Adrenal gland (tissue), 9 donors: ENCODE measurements at regions not wholly inside any gene's neighbourhood (a gene's known extent, or its start where the extent isn't known, plus 50 kb on each side); places are given as distances from the start of the nearest gene placed in this dataset.
"Not testable (repeated sequence)": the region's sequence is repeated elsewhere in the genome, so short reads cannot be mapped to it uniquely, and the experiment has no call there.

Experiments used
- DNase-seq, 7 donors: peaks; one replicate each; pipeline ENCODE4 v3.0.0-alpha.2; 2019 to 2020
- H3K27ac ChIP-seq, 5 donors: fragments of 200-600 bp; sonication (generic) in 4 of 5; 1 replicate in 3 of 5; 2 replicates in 2 of 5; pipeline versions ENCODE4 v1.5.1 to v1.8.0; 2016 to 2020; ENCODE audit warnings: mild to moderate bottlenecking in 1 of 5
- H3K27me3 ChIP-seq: fragments of 200-600 bp; 2 replicates; pipeline ENCODE4 v1.8.0; 2021
- H3K36me3 ChIP-seq, 2 donors: fragments of 200-600 bp; replicated peaks in 1 of 2; 1 replicate in 1 of 2; 2 replicates in 1 of 2; pipeline versions ENCODE4 v1.5.1 to v1.8.0; 2018 to 2022
- H3K4me1 ChIP-seq, 2 donors: fragments of 200-600 bp; replicated peaks in 1 of 2; 1 replicate in 1 of 2; 2 replicates in 1 of 2; pipeline versions ENCODE4 v1.5.1 to v1.8.0; 2018 to 2021
- H3K4me3 ChIP-seq, 4 donors: fragments of 200-600 bp; sonication (generic) in 3 of 4; one replicate each; pipeline ENCODE4 v1.5.1; 2016 to 2018
- H3K9me3 ChIP-seq, 3 donors: fragments of 200-600 bp; sonication (generic) in 1 of 3; replicated peaks in 1 of 3; 1 replicate in 2 of 3; 2 replicates in 1 of 3; pipeline versions ENCODE4 v1.5.1 to v1.8.0; 2016 to 2021
- POLR2A ChIP-seq, 2 donors: fragments of 450-650 bp; IDR thresholded peaks; one replicate each; pipeline ENCODE4 v1.6.1; 2017; ENCODE audit warnings: antibody characterized with exemption in 2 of 2, mild to moderate bottlenecking in 2 of 2, moderate library complexity in 1 of 2
- WGBS, 4 donors: extraction: QIAGEN DNeasy Blood & Tissue Kit in 2 of 4; methylation state at CpG; one replicate each; pipeline versions ENCODE4 v1.1.5 to v1.1.7; 2013 to 2017; 5-methylcytosine and 5-hydroxymethylcytosine counted together
- intact Hi-C, 2 donors: fragments of 100-400 bp; cut with DNase I; formaldehyde crosslinking; loops; one replicate each; pipeline versions ENCODE4 v1.14.1 to v1.15.0; 2022 to 2023
- TF ChIP-seq, protein P1 (sequence below), 6 experiments: fragments of 450-650 bp in 4 of 6; fragments of 200-600 bp in 2 of 6; sonication (generic) in 1 of 6; IDR thresholded peaks; 1 replicate in 5 of 6; 2 replicates in 1 of 6; pipeline versions ENCODE4 v1.5.1 to v1.8.0; 2016 to 2021; ENCODE audit warnings: antibody characterized with exemption in 6 of 6, mild to moderate bottlenecking in 2 of 6, moderate library complexity in 1 of 6
- donor health status: healthy with polysubstance abuse.
- donor health status: Bipolar disorder and iron deficiency.
- donor health status: DM: yes; HTN: yes; CAD: no.
- donor health status: DM: no; HTN: no; CAD: no.
- donor health status: DM: no; HTN: no; CAD: no.

DNA sequence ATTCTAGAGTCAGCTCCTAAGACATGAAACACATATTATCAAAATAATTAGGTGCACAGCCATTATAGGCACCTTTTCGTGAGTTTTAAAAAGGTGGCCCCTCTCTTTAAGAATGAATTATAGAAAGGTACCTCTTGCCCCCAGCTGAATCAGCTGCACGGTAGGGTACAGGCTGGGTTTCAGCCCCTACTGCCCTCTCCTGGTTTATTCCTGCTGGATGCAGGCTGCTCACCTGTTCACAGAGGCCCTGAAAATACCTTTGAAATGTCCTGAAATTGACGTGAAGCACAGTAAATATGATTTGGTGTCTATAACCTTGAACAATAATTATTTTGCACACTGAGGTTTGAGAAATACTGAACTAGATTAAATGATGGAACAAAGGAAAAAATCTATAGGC, 504.8 kb upstream of the SGCD start:
- H3K4me3 ChIP-seq, result no peak overlapping the region
- no peaks in the 10 kb centered on the region for H3K9me3 ChIP-seq
- 46 to 53% (median 49%) methylated on average over 3 of the region's 3 CpGs for WGBS, 4 donors
- intact Hi-C loops, result no loop called here
- H3K27me3 ChIP-seq, result no peaks in the 10 kb centered on the region
- no peaks in the 10 kb centered on the region for H3K36me3 ChIP-seq
- no peaks in the 10 kb centered on the region for H3K4me1 ChIP-seq
- H3K27ac ChIP-seq, result no peak overlapping the region
- DNase-seq, result no peak
- TF ChIP-seq POLR2A (IDR thresholded peaks at IDR 0.05), result no peak
- TF ChIP-seq, protein P1, sequence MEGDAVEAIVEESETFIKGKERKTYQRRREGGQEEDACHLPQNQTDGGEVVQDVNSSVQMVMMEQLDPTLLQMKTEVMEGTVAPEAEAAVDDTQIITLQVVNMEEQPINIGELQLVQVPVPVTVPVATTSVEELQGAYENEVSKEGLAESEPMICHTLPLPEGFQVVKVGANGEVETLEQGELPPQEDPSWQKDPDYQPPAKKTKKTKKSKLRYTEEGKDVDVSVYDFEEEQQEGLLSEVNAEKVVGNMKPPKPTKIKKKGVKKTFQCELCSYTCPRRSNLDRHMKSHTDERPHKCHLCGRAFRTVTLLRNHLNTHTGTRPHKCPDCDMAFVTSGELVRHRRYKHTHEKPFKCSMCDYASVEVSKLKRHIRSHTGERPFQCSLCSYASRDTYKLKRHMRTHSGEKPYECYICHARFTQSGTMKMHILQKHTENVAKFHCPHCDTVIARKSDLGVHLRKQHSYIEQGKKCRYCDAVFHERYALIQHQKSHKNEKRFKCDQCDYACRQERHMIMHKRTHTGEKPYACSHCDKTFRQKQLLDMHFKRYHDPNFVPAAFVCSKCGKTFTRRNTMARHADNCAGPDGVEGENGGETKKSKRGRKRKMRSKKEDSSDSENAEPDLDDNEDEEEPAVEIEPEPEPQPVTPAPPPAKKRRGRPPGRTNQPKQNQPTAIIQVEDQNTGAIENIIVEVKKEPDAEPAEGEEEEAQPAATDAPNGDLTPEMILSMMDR (IDR thresholded peaks at IDR 0.05), result no peak

DNA sequence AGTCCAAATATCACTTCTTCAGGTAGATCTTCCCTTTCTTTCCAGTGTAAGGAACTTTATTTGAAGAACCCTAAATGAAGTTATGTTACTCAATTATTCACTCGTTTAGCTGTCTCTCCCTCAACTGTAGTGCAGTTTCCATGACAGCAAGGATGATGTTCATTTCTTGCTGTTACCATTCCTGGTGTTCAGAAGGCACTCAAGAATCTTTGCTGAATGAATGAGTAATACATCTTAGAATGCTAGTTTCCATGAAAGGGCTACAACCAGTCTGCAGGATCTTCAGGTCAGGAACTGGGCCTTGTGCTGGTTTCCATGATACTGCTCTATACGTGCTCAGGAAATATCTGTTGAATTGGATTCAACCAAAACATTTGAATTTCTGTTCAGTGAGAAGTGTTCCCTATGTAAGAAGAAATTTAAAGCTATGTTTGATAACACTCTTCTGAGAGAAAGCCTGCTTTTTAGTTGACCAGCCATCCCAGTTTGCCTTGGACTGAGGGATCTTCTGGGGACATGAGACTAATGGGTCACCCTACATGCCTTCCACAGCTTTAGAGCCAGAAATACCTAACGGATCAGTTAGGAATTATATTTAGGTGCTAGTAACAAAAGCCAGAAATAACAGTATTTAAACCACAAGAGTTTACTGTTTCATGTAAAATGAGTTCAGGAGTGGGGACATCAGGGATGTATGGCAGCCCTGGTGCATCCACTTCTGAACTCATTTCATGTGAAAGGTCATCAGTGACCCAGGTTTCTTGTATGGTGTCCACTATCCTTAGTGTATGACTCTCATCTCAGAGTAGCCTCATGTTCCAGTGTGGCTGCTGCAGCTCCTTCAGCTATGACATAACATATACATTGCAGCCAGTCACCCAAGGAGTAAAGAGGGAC, 500.1 kb upstream of the SGCD start:
- Histone ChIP-seq H3K27ac (no peak overlapping the region), H3K9me3 (no peaks in the 10 kb centered on the region), H3K4me3 (no peak overlapping the region), H3K36me3 (no peaks in the 10 kb centered on the region), H3K27me3 (no peaks in the 10 kb centered on the region), H3K4me1 (no peaks in the 10 kb centered on the region)
- WGBS, 4 donors, result 67 to 83% (median 77%) methylated on average over 3 of the region's 3 CpGs
- TF ChIP-seq, protein P1 (IDR thresholded peaks at IDR 0.05), result no peak
- no peak for TF ChIP-seq POLR2A (IDR thresholded peaks at IDR 0.05)
- DNase-seq, result no peak
- intact Hi-C loops, result no loop called here

DNA sequence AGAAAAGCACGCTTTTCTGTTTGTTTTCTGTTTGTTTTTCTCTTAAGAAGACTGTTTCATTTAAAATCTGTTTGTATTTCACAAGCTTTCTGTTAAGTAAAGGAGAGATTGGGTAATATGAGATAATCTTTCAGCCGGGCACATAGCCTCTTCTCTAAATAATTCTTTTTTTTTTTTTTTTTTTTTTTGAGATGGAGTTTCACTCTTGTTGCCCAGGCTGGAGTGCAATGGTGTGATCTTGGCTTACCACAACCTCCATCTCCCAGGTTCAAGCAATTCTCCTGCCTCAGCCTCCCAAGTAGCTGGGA, 499.5 kb upstream of the SGCD start:
- H3K27me3 ChIP-seq, H3K36me3 ChIP-seq, H3K4me3 ChIP-seq, DNase-seq, H3K27ac ChIP-seq, intact Hi-C loops, H3K4me1 ChIP-seq, H3K9me3 ChIP-seq: not testable (repeated sequence)
- WGBS, 4 donors, result 82 to 90% (median 86%) methylated on average over 2 of the region's 2 CpGs

DNA sequence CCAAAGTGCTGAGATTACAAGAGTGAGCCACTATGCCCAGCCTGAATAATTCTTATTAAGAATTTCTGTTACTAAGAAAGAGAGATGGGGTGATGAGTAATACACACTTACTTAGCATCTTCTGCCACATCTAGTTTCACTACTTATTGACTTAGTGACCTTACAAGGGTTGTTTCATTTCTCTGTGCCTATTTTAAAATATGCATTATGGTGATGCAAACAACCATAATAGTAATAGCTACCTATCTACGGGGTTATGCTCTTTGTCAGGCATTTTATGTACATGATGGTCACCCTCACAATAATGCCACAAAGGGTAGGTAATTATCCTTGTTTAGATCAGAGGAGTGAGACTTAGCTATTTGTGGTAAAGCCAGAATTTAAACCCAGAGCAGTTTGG, 499.0 kb upstream of the SGCD start:
- Histone ChIP-seq H3K4me3 (no peak overlapping the region), H3K9me3 (no peaks in the 10 kb centered on the region), H3K4me1 (no peaks in the 10 kb centered on the region), H3K36me3 (no peaks in the 10 kb centered on the region), H3K27ac (no peak overlapping the region), H3K27me3 (no peaks in the 10 kb centered on the region)
- intact Hi-C loops, result no loop called here
- WGBS, 4 donors, result 80 to 91% (median 85%) methylated on average over 1 of the region's 1 CpG
- DNase-seq, result no peak
- TF ChIP-seq, protein P1 (IDR thresholded peaks at IDR 0.05), result no peak
- TF ChIP-seq POLR2A (IDR thresholded peaks at IDR 0.05), result no peak

DNA sequence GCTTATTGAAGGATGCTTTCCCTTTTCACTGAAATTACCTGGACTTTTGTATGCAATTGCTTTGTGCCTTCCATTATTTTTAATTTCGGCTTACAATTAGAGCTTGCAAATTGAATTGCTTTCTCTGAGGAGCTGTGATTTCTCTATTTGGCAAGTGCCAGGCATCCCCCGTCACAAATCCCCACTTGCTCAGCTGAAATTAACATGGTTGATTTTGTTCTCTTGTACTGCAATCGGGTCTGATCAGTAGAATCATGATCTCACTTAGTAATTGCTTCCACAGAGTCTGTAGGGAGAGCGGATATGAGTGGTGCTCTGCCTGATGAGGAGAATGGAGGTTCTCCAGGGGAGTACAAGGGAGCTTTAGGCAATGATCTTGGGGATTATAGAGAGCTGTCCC, 495.5 kb upstream of the SGCD start:
- H3K36me3 ChIP-seq, result no peaks in the 10 kb centered on the region
- 69 to 85% (median 77%) methylated on average over 4 of the region's 4 CpGs for WGBS, 4 donors
- TF ChIP-seq POLR2A (IDR thresholded peaks at IDR 0.05), result no peak
- TF ChIP-seq, protein P1 (IDR thresholded peaks at IDR 0.05), result no peak
- H3K4me1 ChIP-seq, result no peaks in the 10 kb centered on the region
- DNase-seq, result no peak
- no peaks in the 10 kb centered on the region for H3K27me3 ChIP-seq
- H3K4me3 ChIP-seq, result no peak overlapping the region
- no peaks in the 10 kb centered on the region for H3K9me3 ChIP-seq
- intact Hi-C loops, result no loop called here
- H3K27ac ChIP-seq, result no peak overlapping the region
